H1 (cell line): ENCODE measurements at regions not wholly inside any gene's neighbourhood (a gene's known extent, or its start where the extent isn't known, plus 50 kb on each side); places are given as distances from the start of the nearest gene placed in this dataset.

ENCODE experiments used
- ATF2 ChIP-seq: IDR thresholded peaks from 2 replicates; pipeline ENCODE4 v1.6.1; 2012; ENCODE audit warnings: low read length, inconsistent platforms
- CTBP2 ChIP-seq: IDR thresholded peaks from 2 replicates; pipeline ENCODE4 v1.7.0; 2011; ENCODE audit warnings: borderline replicate concordance, mild to moderate bottlenecking, moderate library complexity, mixed read lengths, low read length; ENCODE audit not compliant: insufficient read depth, insufficient read length
- KDM5A ChIP-seq: fragments of 200-600 bp; IDR thresholded peaks from 2 replicates; pipeline ENCODE4 v1.7.1; 2012; ENCODE audit warnings: mild to moderate bottlenecking, low read length, inconsistent platforms, mixed read lengths
- MAFK ChIP-seq: IDR thresholded peaks from 2 replicates; pipeline ENCODE4 v1.6.1; 2012; ENCODE audit warnings: low read depth, mild to moderate bottlenecking, improper control_type of control experiment, low read length
- SIN3A ChIP-seq, 2 experiments: IDR thresholded peaks in 1 of 2; conservative IDR thresholded peaks in 1 of 2; 2 replicates each; pipeline ENCODE4 v1.6.1; 2011 to 2012; ENCODE audit warnings: low read length in 2 of 2, improper control_type of control experiment in 1 of 2, low read depth in 1 of 2, mild to moderate bottlenecking in 1 of 2
- SP1 ChIP-seq: IDR thresholded peaks from 2 replicates; pipeline ENCODE4 v1.6.1; 2011; ENCODE audit warnings: low read depth, low read length

- no peak for TF ChIP-seq ATF2
- TF ChIP-seq MAFK: no peak
- TF ChIP-seq SIN3A (conservative IDR thresholded peaks at IDR 0.05 in 1 of 2, IDR thresholded peaks at IDR 0.05 in 1 of 2; ENCODE audit: low read depth in 1 of 2, low read length in 2 of 2): no peak
- TF ChIP-seq SP1: no peak
- TF ChIP-seq CTBP2: no peak
- TF ChIP-seq KDM5A: no peak
Observed at GRCh38 chr13:80585531-80585930, 244.6 kb upstream of the SPRY2 start (continued).
